ENCODE measurements at regions not wholly inside any gene's neighbourhood (a gene's known extent, or its start where the extent isn't known, plus 50 kb on each side); places are given as distances from the start of the nearest gene placed in this dataset.
A peak's percentile ranks its signal among the peaks of the same experiment; 100 is the strongest.

DNA sequence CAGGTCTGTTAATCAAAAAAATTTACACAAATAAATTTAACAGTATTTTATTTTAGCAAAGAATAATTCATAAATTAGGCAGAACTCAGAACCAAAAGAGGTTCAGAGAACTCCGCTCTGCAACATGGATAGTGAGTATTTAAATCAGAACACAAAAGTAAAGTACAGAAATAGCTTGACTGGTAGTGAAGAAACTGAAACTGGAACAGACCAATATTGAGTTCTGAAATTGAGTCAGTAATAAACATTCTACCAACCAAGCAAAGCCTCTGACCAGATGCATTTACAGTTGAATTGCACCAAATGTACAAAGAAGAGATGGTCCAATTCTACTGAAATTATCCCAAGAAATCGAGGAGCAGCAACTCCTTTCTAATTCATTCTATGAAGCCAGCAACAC is 1542.8 kb downstream of the EFNA5 start:
- Histone ChIP-seq H3K36me3 (ENCODE audit: insufficient read depth, low read length) (no peaks in the 10 kb centered on the region), H3K9me3 (ENCODE audit: insufficient read depth, low read depth, low read length) (no peaks in the 10 kb centered on the region), H3K27me3 (ENCODE audit: insufficient read depth, low read length) (no peaks in the 10 kb centered on the region), H3K4me3 (ENCODE audit: low read length) (no peak overlapping the region), H3K27ac (ENCODE audit: low read depth, low read length) (no peak overlapping the region), H3K4me1 (ENCODE audit: insufficient read depth, low read length) (peaks cover 10% of the 10 kb centered on the region), H3K9ac (ENCODE audit: low read depth, low read length) (no peak overlapping the region)
- 100% methylated on average over 2 of the region's 2 CpGs for WGBS

DNA sequence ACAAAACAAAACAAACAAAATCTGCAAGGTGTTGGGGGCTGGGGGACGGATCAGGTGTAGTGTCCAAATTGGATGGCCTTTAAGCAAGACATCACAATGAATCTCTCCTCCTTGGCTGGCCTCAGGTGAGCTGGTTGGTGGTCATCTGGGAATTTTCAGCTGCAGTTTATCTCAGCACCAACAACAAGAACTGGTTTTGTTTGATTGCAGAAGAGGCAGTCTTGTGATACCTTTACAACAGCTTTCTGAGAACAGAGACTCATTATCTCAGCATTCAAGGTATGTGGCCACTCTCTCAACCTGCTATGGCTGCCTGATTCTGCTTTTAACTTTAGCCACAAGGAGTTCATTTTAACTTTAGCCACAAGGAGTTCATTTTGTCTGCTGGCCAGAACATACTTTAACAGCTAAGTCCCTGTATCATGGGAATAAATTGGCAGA is 1543.4 kb downstream of the EFNA5 start:
- no peak overlapping the region for H3K4me3 ChIP-seq (ENCODE audit: low read length)
- no peak overlapping the region for H3K27ac ChIP-seq (ENCODE audit: low read depth, low read length)
- 92% methylated on average over 1 of the region's 1 CpG for WGBS
- peaks cover 10% of the 10 kb centered on the region for H3K4me1 ChIP-seq (ENCODE audit: insufficient read depth, low read length)
- H3K27me3 ChIP-seq (ENCODE audit: insufficient read depth, low read length) = no peaks in the 10 kb centered on the region
- H3K9ac ChIP-seq (ENCODE audit: low read depth, low read length) = no peak overlapping the region
- no peaks in the 10 kb centered on the region for H3K36me3 ChIP-seq (ENCODE audit: insufficient read depth, low read length)
- no peaks in the 10 kb centered on the region for H3K9me3 ChIP-seq (ENCODE audit: insufficient read depth, low read depth, low read length)

DNA sequence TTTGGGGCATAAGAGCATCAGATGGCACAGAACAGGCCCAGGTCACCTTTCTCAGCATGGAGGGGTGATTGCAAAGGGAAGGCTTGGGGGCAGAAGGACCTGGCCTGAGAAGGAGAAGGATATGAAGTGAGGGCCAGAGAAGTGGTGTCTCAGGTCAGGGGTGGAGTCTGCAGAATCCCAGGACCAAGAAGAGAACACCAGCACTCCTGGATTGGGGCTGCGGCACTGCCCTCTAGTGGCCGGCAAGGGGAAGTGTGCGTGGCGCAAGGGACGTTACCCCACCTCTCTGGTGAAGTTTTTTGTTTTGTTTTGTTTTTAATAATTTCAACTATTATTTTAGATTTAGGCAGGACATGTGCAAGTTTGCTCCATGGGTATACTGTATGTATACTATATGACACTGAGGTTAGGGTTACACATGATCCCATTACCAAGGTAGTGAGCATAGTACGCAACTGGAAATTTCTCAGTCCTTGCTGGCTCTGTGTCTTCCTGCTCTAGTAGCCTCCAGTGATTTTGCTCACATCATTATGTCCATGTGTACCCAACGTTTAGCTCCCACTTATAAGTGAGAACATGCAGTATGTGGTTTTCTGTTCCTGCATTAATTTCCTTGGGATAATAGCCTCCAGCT is 1548.6 kb downstream of the EFNA5 start:
- H3K27me3 ChIP-seq (ENCODE audit: insufficient read depth, low read length) = no peaks in the 10 kb centered on the region
- no peaks in the 10 kb centered on the region for H3K36me3 ChIP-seq (ENCODE audit: insufficient read depth, low read length)
- no peak overlapping the region for H3K9ac ChIP-seq (ENCODE audit: low read depth, low read length)
- H3K27ac ChIP-seq (ENCODE audit: low read depth, low read length) = no peak overlapping the region
- peaks cover 10% of the 10 kb centered on the region for H3K4me1 ChIP-seq (ENCODE audit: insufficient read depth, low read length)
- no peak overlapping the region for H3K4me3 ChIP-seq (ENCODE audit: low read length)
- H3K9me3 ChIP-seq (ENCODE audit: insufficient read depth, low read depth, low read length) = no peaks in the 10 kb centered on the region
- WGBS = 76% methylated on average over 7 of the region's 7 CpGs

DNA sequence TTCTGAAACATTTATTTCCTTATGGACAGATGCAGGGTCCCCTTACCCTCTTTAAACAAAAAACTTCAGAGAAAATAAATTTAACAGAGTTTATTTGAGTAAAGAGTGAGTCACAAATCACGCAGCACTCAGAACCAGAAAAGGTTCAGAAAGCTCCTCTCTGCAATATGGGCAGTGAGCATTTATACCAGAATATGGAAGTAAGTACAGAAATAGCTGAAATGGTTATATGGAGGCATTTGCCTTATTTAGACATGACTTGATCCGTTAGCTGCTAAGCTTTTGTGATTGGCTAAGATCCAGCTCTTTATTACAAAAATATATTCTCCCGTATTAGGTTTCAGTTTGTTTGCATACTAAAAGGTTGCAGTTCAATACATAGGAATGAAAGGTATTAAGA is 1554.1 kb downstream of the EFNA5 start:
- no peak overlapping the region for H3K27ac ChIP-seq (ENCODE audit: low read depth, low read length)
- no peaks in the 10 kb centered on the region for H3K27me3 ChIP-seq (ENCODE audit: insufficient read depth, low read length)
- H3K36me3 ChIP-seq (ENCODE audit: insufficient read depth, low read length) = no peaks in the 10 kb centered on the region; the same call in 1 of the 2 replicates
- H3K4me3 ChIP-seq (ENCODE audit: low read length) = no peak overlapping the region
- peaks cover 25% of the 10 kb centered on the region for H3K9me3 ChIP-seq (ENCODE audit: insufficient read depth, low read depth, low read length)
- no peak overlapping the region for H3K9ac ChIP-seq (ENCODE audit: low read depth, low read length)
- 95% methylated on average over 1 of the region's 3 CpGs for WGBS
- H3K4me1 ChIP-seq (ENCODE audit: insufficient read depth, low read length) = no peaks in the 10 kb centered on the region

DNA sequence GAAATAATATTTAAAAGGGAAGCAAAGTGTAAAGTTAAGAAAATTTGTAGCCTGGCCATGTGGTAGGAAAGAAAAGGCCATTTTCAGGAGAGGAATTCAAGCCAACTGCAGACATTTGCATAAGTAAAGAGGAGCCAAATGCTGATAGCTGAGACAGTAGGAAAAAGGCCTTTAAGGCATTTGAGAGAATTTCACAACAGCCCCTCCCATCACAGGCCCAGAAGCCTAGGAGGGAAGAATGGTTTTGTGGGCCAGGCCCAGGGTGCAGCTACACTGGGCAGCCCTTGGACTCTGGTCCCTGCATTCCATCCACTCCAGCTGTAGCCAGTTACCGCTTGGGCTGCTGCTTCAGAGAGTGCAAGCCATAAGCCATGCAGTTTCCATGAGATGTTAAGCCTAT is 1556.8 kb downstream of the EFNA5 start:
- H3K9me3 ChIP-seq (ENCODE audit: insufficient read depth, low read depth, low read length) = peaks cover 25% of the 10 kb centered on the region
- peaks cover 3% of the 10 kb centered on the region; the same call in 1 of the 2 replicates for H3K4me1 ChIP-seq (ENCODE audit: insufficient read depth, low read length)
- H3K27ac ChIP-seq (ENCODE audit: low read depth, low read length) = peak overlapping the region; percentile 45; the same call in 1 of the 2 replicates
- H3K27me3 ChIP-seq (ENCODE audit: insufficient read depth, low read length) = no peaks in the 10 kb centered on the region
- H3K36me3 ChIP-seq (ENCODE audit: insufficient read depth, low read length) = no peaks in the 10 kb centered on the region; the same call in 1 of the 2 replicates
- no peak overlapping the region for H3K9ac ChIP-seq (ENCODE audit: low read depth, low read length)
- 87% methylated on average over 1 of the region's 1 CpG for WGBS
- no peak overlapping the region; the same call in 1 of the 2 replicates for H3K4me3 ChIP-seq (ENCODE audit: low read length)

DNA sequence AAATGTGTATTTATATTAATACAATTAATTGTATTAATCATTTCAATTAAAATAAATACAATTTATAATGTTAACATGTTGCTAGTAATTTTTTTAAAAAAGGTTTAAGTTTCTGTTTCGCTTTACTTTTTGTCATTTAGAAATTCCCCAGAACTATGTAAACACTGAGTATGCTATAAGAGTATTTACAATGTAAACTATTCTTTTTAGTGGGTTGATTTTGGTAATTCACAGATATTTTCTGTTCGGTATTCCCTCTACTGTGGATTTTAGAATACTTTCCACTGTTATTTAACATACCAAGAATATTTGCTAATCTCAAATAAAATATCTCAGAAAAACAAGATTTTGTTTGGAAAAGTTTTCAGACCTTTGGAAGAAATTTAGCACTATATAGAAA is 1564.4 kb downstream of the EFNA5 start:
- WGBS = no CpG with 5 or more reads among the region's 2 CpGs
- H3K9ac ChIP-seq (ENCODE audit: low read depth, low read length) = no peak overlapping the region
- H3K4me3 ChIP-seq (ENCODE audit: low read length) = no peak overlapping the region
- H3K27ac ChIP-seq (ENCODE audit: low read depth, low read length) = no peak overlapping the region
- no peaks in the 10 kb centered on the region for H3K9me3 ChIP-seq (ENCODE audit: insufficient read depth, low read depth, low read length)
- peaks cover 3% of the 10 kb centered on the region; the same call in 1 of the 2 replicates for H3K4me1 ChIP-seq (ENCODE audit: insufficient read depth, low read length)
- H3K36me3 ChIP-seq (ENCODE audit: insufficient read depth, low read length) = no peaks in the 10 kb centered on the region
- H3K27me3 ChIP-seq (ENCODE audit: insufficient read depth, low read length) = no peaks in the 10 kb centered on the region

DNA sequence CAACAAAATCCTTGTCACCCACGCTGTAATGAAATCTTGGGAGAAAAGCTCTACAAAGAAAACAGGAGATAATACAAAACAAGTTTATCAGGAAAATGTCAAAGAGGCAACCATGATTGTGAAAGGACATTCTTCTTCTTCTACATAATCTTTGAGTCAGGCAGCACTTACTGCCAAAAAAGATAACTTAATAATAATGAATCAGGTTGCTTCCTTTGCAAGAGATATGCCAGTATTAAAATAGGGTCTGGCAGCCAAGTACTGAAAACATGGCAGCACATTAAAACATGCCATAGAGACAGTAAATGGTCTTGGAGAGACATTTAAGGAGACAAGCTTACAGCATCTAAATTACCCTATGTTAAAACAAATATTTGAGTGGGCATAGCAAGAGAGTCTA is 1573.4 kb downstream of the EFNA5 start:
- no peaks in the 10 kb centered on the region for H3K4me1 ChIP-seq (ENCODE audit: insufficient read depth, low read length)
- no peak overlapping the region for H3K27ac ChIP-seq (ENCODE audit: low read depth, low read length)
- no peak overlapping the region for H3K4me3 ChIP-seq (ENCODE audit: low read length)
- no peaks in the 10 kb centered on the region for H3K36me3 ChIP-seq (ENCODE audit: insufficient read depth, low read length)
- no peaks in the 10 kb centered on the region for H3K9me3 ChIP-seq (ENCODE audit: insufficient read depth, low read depth, low read length)
- H3K9ac ChIP-seq (ENCODE audit: low read depth, low read length) = no peak overlapping the region
- WGBS = 80% methylated on average over 1 of the region's 1 CpG
- H3K27me3 ChIP-seq (ENCODE audit: insufficient read depth, low read length) = no peaks in the 10 kb centered on the region

DNA sequence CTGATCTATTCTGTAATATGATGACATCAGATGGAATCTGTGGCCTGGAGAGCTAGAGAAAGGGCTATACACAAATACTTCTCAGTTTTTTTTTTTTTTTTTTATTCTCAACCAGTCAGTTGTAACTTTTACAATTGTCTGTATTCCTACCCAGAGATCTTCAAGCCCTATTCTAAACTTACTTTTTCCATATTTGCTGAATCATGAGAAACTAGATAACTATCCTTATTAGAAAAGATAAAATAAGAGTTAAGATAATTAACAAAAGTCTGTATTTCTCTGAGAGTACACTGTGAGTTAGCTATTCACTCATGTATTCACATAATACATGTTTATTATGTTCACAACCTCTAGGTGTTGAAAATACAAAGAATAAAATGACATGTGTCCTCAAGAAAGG is 1575.9 kb downstream of the EFNA5 start:
- Histone ChIP-seq H3K9ac (ENCODE audit: low read depth, low read length) (no peak overlapping the region), H3K27ac (ENCODE audit: low read depth, low read length) (no peak overlapping the region), H3K27me3 (ENCODE audit: insufficient read depth, low read length) (no peaks in the 10 kb centered on the region), H3K4me1 (ENCODE audit: insufficient read depth, low read length) (peaks cover 2% of the 10 kb centered on the region), H3K9me3 (ENCODE audit: insufficient read depth, low read depth, low read length) (no peaks in the 10 kb centered on the region), H3K4me3 (ENCODE audit: low read length) (no peak overlapping the region), H3K36me3 (ENCODE audit: insufficient read depth, low read length) (no peaks in the 10 kb centered on the region)

DNA sequence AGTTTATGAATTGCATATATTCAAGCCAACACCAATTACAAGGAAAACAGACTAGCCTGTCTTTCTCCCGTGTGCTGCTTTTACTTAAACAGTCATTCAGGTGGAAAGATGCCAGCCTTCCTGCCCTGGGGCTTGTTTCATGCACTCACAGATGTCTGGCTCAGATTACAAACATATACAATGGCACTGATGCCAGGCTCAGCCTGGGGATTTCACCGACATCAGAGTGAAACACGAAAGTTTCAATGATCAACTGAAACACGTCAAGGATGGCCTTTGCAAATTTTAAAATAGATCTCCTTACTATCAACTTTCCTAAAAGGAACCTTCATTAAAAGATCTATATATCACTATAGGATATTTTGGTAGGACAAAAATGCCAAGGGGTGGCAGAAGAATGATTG is 1576.5 kb downstream of the EFNA5 start:
- Histone ChIP-seq H3K9ac (ENCODE audit: low read depth, low read length) (no peak overlapping the region), H3K27ac (ENCODE audit: low read depth, low read length) (no peak overlapping the region), H3K4me3 (ENCODE audit: low read length) (no peak overlapping the region), H3K36me3 (ENCODE audit: insufficient read depth, low read length) (no peaks in the 10 kb centered on the region), H3K9me3 (ENCODE audit: insufficient read depth, low read depth, low read length) (no peaks in the 10 kb centered on the region), H3K4me1 (ENCODE audit: insufficient read depth, low read length) (peaks cover 7% of the 10 kb centered on the region), H3K27me3 (ENCODE audit: insufficient read depth, low read length) (no peaks in the 10 kb centered on the region)
- 83% methylated on average over 4 of the region's 4 CpGs for whole genome bisulfite sequencing

DNA sequence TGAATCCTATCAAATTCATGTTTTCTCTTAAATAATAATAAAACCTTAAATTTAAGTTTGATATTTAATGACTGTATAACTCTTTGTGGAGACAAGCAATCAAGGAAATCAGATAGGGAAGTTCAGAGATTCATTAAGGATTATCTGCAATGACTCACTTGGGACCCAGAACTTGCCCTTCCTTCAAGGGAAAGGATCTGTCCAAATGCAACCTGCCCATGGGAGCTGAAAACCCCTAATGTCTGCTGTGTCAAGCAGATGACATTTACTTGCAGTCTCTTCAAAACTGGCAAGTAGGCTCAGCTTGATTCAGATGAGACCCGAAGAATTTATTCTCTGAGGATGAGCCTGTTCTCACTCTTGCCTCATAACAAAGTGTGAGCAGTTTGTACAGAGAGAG is 1577.6 kb downstream of the EFNA5 start:
- no peak overlapping the region for H3K9ac ChIP-seq (ENCODE audit: low read depth, low read length)
- no peaks in the 10 kb centered on the region for H3K9me3 ChIP-seq (ENCODE audit: insufficient read depth, low read depth, low read length)
- 98% methylated on average over 1 of the region's 1 CpG for WGBS
- H3K36me3 ChIP-seq (ENCODE audit: insufficient read depth, low read length) = no peaks in the 10 kb centered on the region
- no peak overlapping the region for H3K27ac ChIP-seq (ENCODE audit: low read depth, low read length)
- peaks cover 7% of the 10 kb centered on the region for H3K4me1 ChIP-seq (ENCODE audit: insufficient read depth, low read length)
- no peak overlapping the region for H3K4me3 ChIP-seq (ENCODE audit: low read length)
- H3K27me3 ChIP-seq (ENCODE audit: insufficient read depth, low read length) = no peaks in the 10 kb centered on the region

DNA sequence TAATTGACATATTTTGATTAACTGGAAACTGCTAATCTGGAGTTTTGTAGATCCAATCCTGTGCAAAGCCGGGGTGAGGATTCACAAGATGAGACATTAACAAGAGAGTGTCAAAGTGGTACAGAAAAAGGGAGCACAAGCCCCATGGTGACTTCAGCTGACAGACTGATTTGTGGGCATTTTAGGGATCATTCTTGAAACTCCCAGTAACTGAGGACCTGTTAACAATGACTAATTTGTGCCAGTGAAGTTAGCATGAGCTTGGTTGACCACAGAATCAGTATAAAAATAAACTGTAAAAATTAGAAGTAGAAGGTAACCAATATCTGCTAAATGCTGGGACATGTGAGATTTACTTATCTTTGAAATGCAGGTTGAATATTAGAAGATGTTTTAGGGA is 1578.3 kb downstream of the EFNA5 start:
- H3K9ac ChIP-seq (ENCODE audit: low read depth, low read length) = no peak overlapping the region
- H3K9me3 ChIP-seq (ENCODE audit: insufficient read depth, low read depth, low read length) = no peaks in the 10 kb centered on the region
- H3K36me3 ChIP-seq (ENCODE audit: insufficient read depth, low read length) = no peaks in the 10 kb centered on the region
- H3K4me3 ChIP-seq (ENCODE audit: low read length) = no peak overlapping the region
- H3K27me3 ChIP-seq (ENCODE audit: insufficient read depth, low read length) = no peaks in the 10 kb centered on the region
- H3K27ac ChIP-seq (ENCODE audit: low read depth, low read length) = no peak overlapping the region
- H3K4me1 ChIP-seq (ENCODE audit: insufficient read depth, low read length) = peaks cover 14% of the 10 kb centered on the region
- 91% methylated on average over 1 of the region's 1 CpG for WGBS

DNA sequence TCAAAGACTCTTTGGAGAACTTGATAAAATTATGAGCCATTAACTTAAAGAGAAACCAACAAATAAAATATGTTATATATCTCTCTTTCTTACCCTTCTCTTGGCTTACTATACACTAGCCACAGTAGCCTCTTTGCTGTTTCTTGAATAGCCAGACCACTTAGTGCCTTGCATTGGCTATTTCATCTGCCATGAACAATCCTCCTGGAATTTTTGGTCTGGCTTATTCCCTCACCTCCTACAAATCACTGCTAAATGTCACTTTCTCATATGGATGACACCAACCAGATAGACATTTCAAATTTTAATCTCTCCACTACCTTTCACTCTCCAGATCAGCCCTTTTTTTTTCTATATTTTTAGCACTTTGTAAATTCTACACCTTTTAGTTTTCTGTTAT is 1581.7 kb downstream of the EFNA5 start:
- no peak overlapping the region for H3K27ac ChIP-seq (ENCODE audit: low read depth, low read length)
- H3K27me3 ChIP-seq (ENCODE audit: insufficient read depth, low read length) = no peaks in the 10 kb centered on the region
- peaks cover 47% of the 10 kb centered on the region for H3K4me1 ChIP-seq (ENCODE audit: insufficient read depth, low read length)
- no peak overlapping the region for H3K4me3 ChIP-seq (ENCODE audit: low read length)
- no peak overlapping the region for H3K9ac ChIP-seq (ENCODE audit: low read depth, low read length)
- H3K36me3 ChIP-seq (ENCODE audit: insufficient read depth, low read length) = no peaks in the 10 kb centered on the region
- no peaks in the 10 kb centered on the region for H3K9me3 ChIP-seq (ENCODE audit: insufficient read depth, low read depth, low read length)

Data from HUES64 (cell line).